Spinal cord (tissue), 9 donors: ENCODE measurements at regions not wholly inside any gene's neighbourhood (a gene's known extent, or its start where the extent isn't known, plus 50 kb on each side); places are given as distances from the start of the nearest gene placed in this dataset.

Experiments
- DNase-seq, 6 donors: peaks; one replicate each; pipeline versions ENCODE4 v3.0.0 to v3.0.0-alpha.2; 2013 to 2015; ENCODE audit warnings: low spot score in 6 of 6, low read depth in 4 of 6
- H3K27ac ChIP-seq: one replicate; pipeline ENCODE4 v1.5.1; 2013; ENCODE audit warnings: low read depth, low read length, control low read depth
- H3K27me3 ChIP-seq: one replicate; pipeline ENCODE4 v1.6.1; 2013; ENCODE audit warnings: low read length; ENCODE audit not compliant: control insufficient read depth, insufficient read depth
- H3K36me3 ChIP-seq: one replicate; pipeline ENCODE4 v1.6.1; 2013; ENCODE audit warnings: low read length; ENCODE audit not compliant: control insufficient read depth, insufficient read depth
- H3K4me1 ChIP-seq: one replicate; pipeline ENCODE4 v1.6.1; 2013; ENCODE audit warnings: low read length; ENCODE audit not compliant: control insufficient read depth, insufficient read depth
- H3K4me3 ChIP-seq: one replicate; pipeline ENCODE4 v1.5.1; 2013; ENCODE audit warnings: low read depth, low read length, control low read depth
- H3K9me3 ChIP-seq: one replicate; pipeline ENCODE4 v1.6.1; 2013; ENCODE audit warnings: low read length; ENCODE audit not compliant: control insufficient read depth, insufficient read depth
- WGBS: methylation state at CpG from one replicate; pipeline ENCODE4 v1.1.5; 2013; ENCODE audit warnings: missing lambda C conversion rate; ENCODE audit not compliant: insufficient coverage; 5-methylcytosine and 5-hydroxymethylcytosine counted together
- donor health status: healthy.

DNA sequence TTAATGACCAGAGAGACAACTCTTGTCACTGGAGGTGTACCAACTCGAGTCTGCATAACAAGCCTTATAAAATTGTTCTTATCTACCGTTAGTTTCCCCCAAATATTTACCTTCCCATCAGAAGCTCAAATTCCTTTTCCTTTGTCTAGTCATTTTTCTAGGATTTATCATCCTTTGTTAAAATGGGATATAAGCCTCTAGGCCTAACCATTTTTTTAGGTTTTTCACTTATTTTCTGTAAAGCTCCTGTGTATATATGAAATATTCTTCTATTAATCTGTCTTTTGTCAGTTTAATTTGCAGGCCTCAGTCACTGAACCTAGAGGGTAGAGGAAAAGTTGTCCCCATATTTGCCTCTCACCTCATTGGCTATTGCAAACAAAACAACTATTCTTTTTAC, 99.6 kb upstream of the TNFAIP3 start:
- H3K9me3 ChIP-seq = no peaks in the 10 kb centered on the region
- no peaks in the 10 kb centered on the region for H3K4me1 ChIP-seq
- no peaks in the 10 kb centered on the region for H3K27me3 ChIP-seq
- DNase-seq = no peak
- no peak overlapping the region for H3K4me3 ChIP-seq
- H3K36me3 ChIP-seq = no peaks in the 10 kb centered on the region
- 100% methylated on average over 1 of the region's 2 CpGs for WGBS
- no peak overlapping the region for H3K27ac ChIP-seq

DNA sequence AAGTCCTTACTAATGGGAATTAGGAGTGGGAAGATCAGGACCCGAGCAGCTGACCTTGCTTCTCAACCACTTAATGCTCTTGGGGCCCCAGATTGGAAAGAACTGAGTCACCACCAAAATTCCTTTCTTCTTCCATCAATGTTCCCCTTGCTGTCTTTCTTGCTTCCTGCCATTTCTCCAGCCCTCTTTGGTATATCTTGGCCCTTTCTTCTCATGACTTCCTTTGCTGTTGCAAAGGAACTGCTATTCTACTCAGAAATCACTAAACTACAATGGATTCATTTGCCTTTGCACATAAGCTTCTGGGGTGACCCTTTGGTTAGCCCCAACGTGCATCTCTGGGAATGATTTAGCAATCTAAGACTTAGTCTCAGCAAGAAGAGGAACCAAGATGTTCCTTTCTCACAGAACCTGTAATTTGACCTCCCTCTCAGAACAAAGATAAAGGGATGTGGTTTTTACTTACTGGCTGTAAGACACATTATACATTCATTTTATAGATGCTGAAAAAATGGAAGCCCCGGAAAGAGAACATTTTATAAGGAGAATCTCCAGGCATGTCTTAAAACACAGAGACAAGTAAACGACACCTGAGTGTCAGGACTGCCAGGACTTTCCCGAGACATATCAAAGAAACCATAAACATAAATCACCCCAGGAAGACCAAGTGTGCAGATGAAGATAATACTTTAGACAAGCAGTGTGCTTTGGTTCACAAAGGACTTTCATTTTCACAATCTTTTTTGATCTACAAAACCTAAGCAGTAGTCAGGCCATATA, 99.0 kb upstream of the TNFAIP3 start:
- Histone ChIP-seq H3K27me3 (no peaks in the 10 kb centered on the region), H3K27ac (no peak overlapping the region), H3K36me3 (no peaks in the 10 kb centered on the region), H3K4me1 (no peaks in the 10 kb centered on the region), H3K4me3 (no peak overlapping the region), H3K9me3 (no peaks in the 10 kb centered on the region)
- no peak for DNase-seq
- 80% methylated on average over 1 of the region's 5 CpGs for WGBS

DNA sequence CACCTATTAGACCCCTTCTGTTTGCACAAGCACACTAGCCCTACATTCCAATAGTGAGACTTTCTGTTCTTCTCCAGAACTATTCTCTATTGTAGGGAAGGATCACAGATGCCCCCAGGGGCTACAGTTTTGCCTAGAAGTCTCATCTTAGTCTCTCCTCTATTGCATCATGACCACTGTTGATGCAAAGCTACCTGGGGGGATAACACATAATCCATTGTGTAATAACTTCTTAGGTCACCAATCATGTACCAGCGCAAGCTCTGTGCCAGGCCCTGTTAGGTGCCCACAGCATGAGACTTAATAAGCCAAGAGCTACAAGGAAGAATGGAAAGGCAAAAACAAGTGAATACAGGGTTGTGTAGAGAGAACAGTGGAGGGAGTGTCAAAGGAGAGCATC, 98.1 kb upstream of the TNFAIP3 start:
- Histone ChIP-seq H3K27ac (no peak overlapping the region), H3K4me1 (no peaks in the 10 kb centered on the region), H3K36me3 (no peaks in the 10 kb centered on the region), H3K9me3 (no peaks in the 10 kb centered on the region), H3K27me3 (no peaks in the 10 kb centered on the region), H3K4me3 (no peak overlapping the region)
- WGBS = 100% methylated on average over 1 of the region's 1 CpG
- no peak for DNase-seq

DNA sequence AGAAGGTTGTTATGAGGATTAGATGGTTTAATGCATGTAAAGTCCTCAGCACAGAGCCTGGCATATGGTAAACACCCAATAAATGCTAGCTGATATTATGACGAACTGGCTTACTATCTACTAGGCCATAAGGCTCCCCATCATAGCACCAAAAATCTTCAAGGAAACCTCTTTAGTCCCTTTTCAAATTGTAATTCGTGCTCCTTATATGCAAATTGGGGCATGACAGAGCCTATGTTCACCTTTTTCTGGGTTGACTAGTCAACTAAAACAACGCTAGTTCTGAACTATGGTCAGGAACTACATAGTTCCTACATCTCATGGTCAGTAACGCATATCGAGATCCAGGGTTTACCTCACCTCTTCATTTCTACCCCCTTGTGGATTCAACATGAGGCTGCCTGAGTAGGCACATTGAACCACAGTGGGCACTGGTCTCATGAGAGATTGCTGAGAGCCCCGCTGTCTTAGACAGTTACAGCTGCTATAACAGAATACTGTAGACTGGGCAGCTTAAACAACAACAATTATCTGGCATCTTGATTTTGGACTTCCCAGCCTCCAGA, 97.2 kb upstream of the TNFAIP3 start:
- Histone ChIP-seq H3K4me3 (no peak overlapping the region), H3K9me3 (no peaks in the 10 kb centered on the region), H3K36me3 (no peaks in the 10 kb centered on the region), H3K27ac (no peak overlapping the region), H3K4me1 (no peaks in the 10 kb centered on the region), H3K27me3 (no peaks in the 10 kb centered on the region)
- WGBS = 92% methylated on average over 6 of the region's 6 CpGs
- no peak for DNase-seq

DNA sequence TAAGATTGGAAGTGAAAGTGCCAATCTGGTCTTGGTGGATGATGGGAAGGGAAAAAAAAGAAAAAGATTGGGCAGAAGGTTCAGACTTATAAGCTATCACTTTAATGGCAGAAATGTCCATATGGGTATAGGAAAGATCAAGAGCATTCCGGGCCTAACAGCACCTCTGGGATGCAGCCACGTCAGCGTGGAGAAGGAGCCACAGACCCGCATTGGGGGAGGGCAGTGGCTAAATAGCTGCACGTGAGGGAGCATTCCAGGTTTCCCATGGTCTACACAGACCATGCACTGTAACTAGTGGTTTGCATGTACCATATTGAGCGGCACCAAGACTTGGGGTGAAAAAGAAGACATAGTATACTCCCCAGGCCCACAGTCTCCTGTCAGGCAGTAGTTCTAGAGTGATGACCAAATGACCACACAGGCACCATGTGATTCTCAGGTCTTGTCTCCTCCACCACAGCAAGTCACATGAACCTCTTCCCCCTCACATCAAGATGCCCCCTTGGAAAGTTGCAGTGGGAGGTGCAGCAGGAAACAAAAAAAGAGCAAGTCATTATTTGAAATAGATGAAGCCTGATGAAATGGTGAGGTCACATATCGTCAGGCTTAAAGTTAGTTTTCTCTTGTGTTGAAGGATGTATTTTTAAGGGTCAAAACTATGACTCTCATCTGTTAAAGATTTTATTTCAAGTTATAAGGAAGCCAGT, 94.4 kb upstream of the TNFAIP3 start:
- Histone ChIP-seq H3K36me3 (no peaks in the 10 kb centered on the region), H3K4me1 (no peaks in the 10 kb centered on the region), H3K27me3 (no peaks in the 10 kb centered on the region), H3K4me3 (no peak overlapping the region), H3K9me3 (no peaks in the 10 kb centered on the region), H3K27ac (no peak overlapping the region)
- WGBS = 92% methylated on average over 6 of the region's 7 CpGs
- no peak for DNase-seq

DNA sequence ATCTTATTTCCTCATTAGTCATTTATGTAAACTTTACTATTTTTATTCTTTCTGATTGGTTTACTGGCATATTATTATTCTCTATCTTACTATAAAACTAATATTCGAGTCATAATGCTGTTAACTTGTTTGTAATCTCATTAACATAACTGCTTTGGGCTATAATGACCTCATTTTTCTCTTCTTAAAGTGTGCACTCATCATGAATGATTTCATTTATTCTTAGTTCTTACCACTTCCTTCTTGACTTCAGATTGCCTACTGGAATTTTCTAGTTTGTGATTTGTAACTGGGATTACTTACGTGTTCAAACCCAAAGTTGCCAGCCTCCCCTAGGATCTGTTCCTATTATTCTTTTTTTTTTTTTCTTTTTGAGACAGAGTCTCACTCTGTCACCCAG, 91.8 kb upstream of the TNFAIP3 start:
- H3K27ac ChIP-seq = no peak overlapping the region

DNA sequence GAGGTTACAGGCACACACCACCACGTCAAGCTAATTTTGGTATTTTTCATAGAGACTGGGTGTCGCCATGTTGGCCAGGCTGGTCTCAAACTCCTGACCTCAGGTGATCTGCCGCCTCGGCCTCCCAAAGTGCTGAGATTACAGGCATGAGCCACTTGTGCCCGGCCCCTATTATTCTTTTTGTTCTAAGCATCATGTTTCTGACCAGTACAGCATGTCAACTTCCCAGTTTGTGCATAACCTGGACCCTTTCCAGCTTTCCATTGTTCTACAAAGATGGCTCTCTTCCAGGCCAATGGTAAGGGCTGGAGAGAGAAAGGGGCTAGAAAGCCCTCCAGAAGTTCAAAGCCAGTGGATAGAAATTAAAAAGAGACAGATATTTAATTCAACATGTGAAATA, 91.3 kb upstream of the TNFAIP3 start:
- H3K27ac ChIP-seq = no peak overlapping the region
- DNase-seq = no peak
- H3K4me1 ChIP-seq = no peaks in the 10 kb centered on the region

More for the DNA sequence above, 91.8 kb upstream of the TNFAIP3 start:
- WGBS = 80% methylated on average over 1 of the region's 2 CpGs
- Histone ChIP-seq H3K9me3 (no peaks in the 10 kb centered on the region), H3K36me3 (no peaks in the 10 kb centered on the region), H3K4me1 (no peaks in the 10 kb centered on the region), H3K4me3 (no peak overlapping the region), H3K27me3 (no peaks in the 10 kb centered on the region)
- DNase-seq = no peak

DNA sequence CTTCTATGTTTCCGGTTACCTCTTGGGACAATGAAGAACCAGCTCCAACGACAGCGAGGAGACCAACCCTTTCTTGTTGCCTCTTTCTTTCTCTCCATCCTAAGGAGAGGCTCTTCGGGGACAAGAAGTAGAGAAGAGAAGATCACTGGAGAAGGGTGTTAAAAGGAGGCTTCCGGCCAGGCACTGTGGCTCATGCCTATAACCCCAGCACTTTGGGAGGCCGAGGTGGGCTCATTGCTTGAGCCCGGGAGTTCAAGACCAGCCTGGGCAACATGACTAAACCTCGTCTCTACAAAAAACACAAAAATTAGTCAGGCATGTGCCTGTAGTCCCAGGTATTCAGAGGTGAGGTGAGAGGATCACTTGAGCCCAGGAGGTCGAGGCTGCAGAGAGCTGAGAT, 90.8 kb upstream of the TNFAIP3 start:
- Histone ChIP-seq H3K4me3 (no peak overlapping the region), H3K27me3 (no peaks in the 10 kb centered on the region), H3K27ac (no peak overlapping the region), H3K4me1 (no peaks in the 10 kb centered on the region), H3K9me3 (no peaks in the 10 kb centered on the region), H3K36me3 (no peaks in the 10 kb centered on the region)
- 100% methylated on average over 5 of the region's 9 CpGs for WGBS
- no peak for DNase-seq

More for the DNA sequence above, 91.3 kb upstream of the TNFAIP3 start:
- H3K9me3 ChIP-seq = no peaks in the 10 kb centered on the region
- H3K36me3 ChIP-seq = no peaks in the 10 kb centered on the region
- H3K4me3 ChIP-seq = no peak overlapping the region
- WGBS = 83% methylated on average over 5 of the region's 5 CpGs
- no peaks in the 10 kb centered on the region for H3K27me3 ChIP-seq

DNA sequence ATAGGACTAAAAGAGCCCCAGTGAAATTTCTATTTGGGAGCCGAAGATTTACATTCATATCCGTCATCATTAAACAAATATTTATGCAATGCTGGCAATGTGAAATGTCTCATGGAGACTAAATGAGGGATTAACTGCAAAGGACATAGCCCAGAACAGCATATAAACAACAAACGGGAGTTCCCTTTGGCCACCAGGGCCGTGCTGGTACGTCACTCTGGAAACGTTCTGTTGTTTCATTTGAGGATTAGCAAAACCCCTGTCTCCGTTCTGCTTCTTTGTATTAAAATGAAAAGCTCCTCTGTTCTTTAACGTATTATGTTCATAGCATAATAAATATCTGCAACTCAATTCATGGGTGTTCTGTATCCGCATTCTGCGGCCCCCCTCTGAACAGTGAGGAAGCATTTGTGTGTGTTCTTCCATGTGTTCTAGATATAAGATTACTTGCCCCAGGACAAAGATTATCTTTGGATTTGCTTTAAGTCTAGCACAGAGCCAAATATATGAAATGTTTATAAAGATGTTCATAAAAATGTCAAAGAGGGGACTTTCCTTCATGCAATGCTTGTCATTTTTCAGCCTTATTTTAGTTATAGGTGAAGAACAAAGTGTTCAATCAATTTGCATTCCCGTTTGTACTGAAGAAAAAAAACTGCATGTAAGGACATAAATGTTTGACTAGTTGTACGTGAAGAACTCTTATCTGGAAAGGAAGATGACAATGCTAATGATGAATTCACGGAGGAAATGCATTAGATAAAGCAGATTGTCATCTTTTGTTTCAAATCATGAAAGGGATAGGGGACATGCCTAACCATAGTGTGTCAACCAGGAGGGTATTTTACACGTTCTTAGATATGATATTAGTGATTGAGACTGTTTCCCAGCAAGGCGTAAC, 90.0 kb upstream of the TNFAIP3 start:
- DNase-seq = no peak
- Histone ChIP-seq H3K36me3 (no peaks in the 10 kb centered on the region), H3K4me3 (no peak overlapping the region), H3K27me3 (no peaks in the 10 kb centered on the region), H3K9me3 (no peaks in the 10 kb centered on the region), H3K27ac (no peak overlapping the region), H3K4me1 (no peaks in the 10 kb centered on the region)
- WGBS = 75% methylated on average over 3 of the region's 15 CpGs
